OCI-LY7 (cell line): ENCODE measurements at regions not wholly inside any gene's neighbourhood (a gene's known extent, or its start where the extent isn't known, plus 50 kb on each side); places are given as distances from the start of the nearest gene placed in this dataset.

Experiments
- BruUV-seq: library from RNA; stranded (reverse); fragments of 400-500 nt; replicated peaks from 2 replicates; lab custom pipeline; 2021; lab: Mats Ljungman, UMichigan
- CTCF ChIA-PET: fragments of 300-600 bp; sonication (Branson Sonifier 250); formaldehyde crosslinking; loops from one replicate; lab custom pipeline; 2022; ENCODE audit warnings: antibody characterized with exemption; ENCODE audit not compliant: unreplicated experiment; lab: Charles Lee
- POLR2A ChIA-PET: fragments of 300-600 bp; sonication (Branson Sonifier 250); formaldehyde crosslinking; loops from one replicate; lab custom pipeline; 2022; ENCODE audit warnings: antibody characterized with exemption; lab: Charles Lee
- DNase-seq: peaks from one replicate; pipeline ENCODE4 v3.0.0-alpha.2; 2015; ENCODE audit warnings: low spot score
- H2AFZ ChIP-seq: fragments of 200-600 bp; sonication (generic), shearing (Covaris generic); 2 replicates; pipeline ENCODE4 v1.6.1; 2014; ENCODE audit warnings: mild to moderate bottlenecking, antibody characterized with exemption, low read length, moderate library complexity
- H3K27ac ChIP-seq: fragments of 200-600 bp; sonication (generic); 2 replicates; pipeline ENCODE4 v1.5.1; 2014; ENCODE audit warnings: mixed run types, low read depth, mild to moderate bottlenecking, moderate library complexity, low read length, inconsistent platforms; ENCODE audit not compliant: poor library complexity, severe bottlenecking
- H3K36me3 ChIP-seq: fragments of 200-600 bp; sonication (generic); 2 replicates; pipeline ENCODE4 v1.6.1; 2014; ENCODE audit warnings: mild to moderate bottlenecking, antibody characterized with exemption, low read length, moderate library complexity, mixed read lengths; ENCODE audit not compliant: insufficient read depth
- H3K4me1 ChIP-seq: fragments of 200-600 bp; sonication (generic); 2 replicates; pipeline ENCODE4 v1.5.1; 2014; ENCODE audit warnings: mild to moderate bottlenecking, low read length; ENCODE audit not compliant: insufficient read depth, poor library complexity, severe bottlenecking
- H3K4me2 ChIP-seq: fragments of 200-600 bp; sonication (generic); 2 replicates; pipeline ENCODE4 v1.6.1; 2014; ENCODE audit warnings: mild to moderate bottlenecking, low read length
- H3K4me3 ChIP-seq: fragments of 200-600 bp; sonication (generic); 2 replicates; pipeline ENCODE4 v1.5.1; 2014; ENCODE audit warnings: mild to moderate bottlenecking, low read depth, low read length; ENCODE audit not compliant: poor library complexity, severe bottlenecking
- H3K79me2 ChIP-seq: fragments of 200-600 bp; sonication (generic); 2 replicates; pipeline ENCODE4 v1.6.1; 2016; ENCODE audit warnings: low read depth, mild to moderate bottlenecking, low read length, moderate library complexity, mixed read lengths; ENCODE audit not compliant: insufficient read depth
- H3K9me2 ChIP-seq: fragments of 200-600 bp; sonication (generic); 2 replicates; pipeline ENCODE4 v1.6.1; 2016; ENCODE audit warnings: mild to moderate bottlenecking, low read length, mixed read lengths; ENCODE audit not compliant: insufficient read depth
- H3K9me3 ChIP-seq: fragments of 200-600 bp; sonication (generic); 2 replicates; pipeline ENCODE4 v1.6.1; 2014; ENCODE audit warnings: mild to moderate bottlenecking, mixed run types, low read length, mixed read lengths
- H4K20me1 ChIP-seq: fragments of 200-600 bp; sonication (generic); 2 replicates; pipeline ENCODE4 v1.6.1; 2014; ENCODE audit warnings: mild to moderate bottlenecking, antibody characterized with exemption, low read length, moderate library complexity, mixed read lengths; ENCODE audit not compliant: insufficient read depth
- CTCF ChIP-seq: fragments of 200-600 bp; sonication (generic); conservative IDR thresholded peaks from 2 replicates; pipeline ENCODE4 v1.5.1; 2014; ENCODE audit warnings: mild to moderate bottlenecking, antibody characterized with exemption, low read length, moderate library complexity, mixed read lengths
- EZH2phosphoT487 ChIP-seq: fragments of 200-600 bp; sonication (generic); IDR thresholded peaks from 2 replicates; pipeline ENCODE4 v1.6.1; 2018; ENCODE audit warnings: low read depth, borderline replicate concordance, mild to moderate bottlenecking, mixed run types, antibody characterized with exemption, low read length, moderate library complexity, mixed read lengths
- intact Hi-C: fragments of 100-400 bp; cut with micrococcal nuclease; formaldehyde crosslinking; loops from one replicate; pipeline ENCODE4 v1.10.0; 2022; ENCODE audit not compliant: unreplicated experiment

- Histone ChIP-seq H3K27ac (no peak overlapping the region), H3K36me3 (no peaks in the 10 kb centered on the region), H3K9me3 (no peaks in the 10 kb centered on the region), H3K9me2 (no peaks in the 10 kb centered on the region; the same call in 1 of the 2 replicates), H3K4me2 (no peak overlapping the region), H3K4me3 (no peak overlapping the region), H2AFZ (no peak overlapping the region), H4K20me1 (no peaks in the 10 kb centered on the region), H3K79me2 (no peaks in the 10 kb centered on the region), H3K4me1 (no peaks in the 10 kb centered on the region)
- ChIA-PET CTCF (no interaction called here), POLR2A (no interaction called here)
- TF ChIP-seq CTCF (peak; percentile 40; the same call in 1 of the 2 replicates), EZH2phosphoT487 (no peak)
- no TSS peak for BruUV-seq
- intact Hi-C loops, result loop anchor here (2.0 to 10.0 kb wide), 2 partner anchors 155 to 319 kb away; no protein-coding TSS in a partner anchor
- peak; percentile 9 for DNase-seq
These were observed 178.9 kb downstream of the MIS18A start for GRCh38 chr21:32099812-32100416.

GRCh38 chr21:32096411-32096810 is 182.4 kb downstream of the MIS18A start:
- Histone ChIP-seq H3K9me2 (no peaks in the 10 kb centered on the region; the same call in 1 of the 2 replicates), H3K79me2 (no peaks in the 10 kb centered on the region), H3K27ac (no peak overlapping the region), H3K4me1 (no peaks in the 10 kb centered on the region), H3K36me3 (no peaks in the 10 kb centered on the region), H4K20me1 (no peaks in the 10 kb centered on the region), H2AFZ (no peak overlapping the region), H3K4me2 (no peak overlapping the region), H3K4me3 (no peak overlapping the region), H3K9me3 (no peaks in the 10 kb centered on the region)
- no peak for TF ChIP-seq EZH2phosphoT487
- peak; percentile 64 for TF ChIP-seq CTCF
- POLR2A ChIA-PET, result interaction anchor here (0.9 to 1.2 kb wide), 2 partner anchors 8 to 9 kb away, joined by 3 to 5 read pairs; no protein-coding TSS in a partner anchor
- DNase-seq, result peak; percentile 11
- CTCF ChIA-PET, result no interaction called here
- BruUV-seq, result no TSS peak
- intact Hi-C loops, result loop anchor here (10.0 kb wide), 1 partner anchor 158 kb away; no protein-coding TSS in a partner anchor

GRCh38 chr21:32094804-32095203 is 184.0 kb downstream of the MIS18A start:
- no peak overlapping the region for H3K27ac ChIP-seq
- H3K9me3 ChIP-seq, result no peaks in the 10 kb centered on the region
- H3K36me3 ChIP-seq, result no peaks in the 10 kb centered on the region
- H3K4me3 ChIP-seq, result no peak overlapping the region
- no peak overlapping the region for H3K4me2 ChIP-seq
- no peaks in the 10 kb centered on the region for H4K20me1 ChIP-seq
- DNase-seq, result peak; percentile 5
- H2AFZ ChIP-seq, result peak overlapping the region; percentile 28; the same call in 1 of the 2 replicates
- no TSS peak for BruUV-seq
- ChIA-PET CTCF (no interaction called here), POLR2A (interaction anchor here (0.8 kb wide), 1 partner anchor 75 kb away, joined by 3 read pairs; no protein-coding TSS in a partner anchor)
- intact Hi-C loops, result loop anchor here (10.0 kb wide), 1 partner anchor 160 kb away; no protein-coding TSS in a partner anchor
- no peaks in the 10 kb centered on the region; the same call in 1 of the 2 replicates for H3K9me2 ChIP-seq
- no peaks in the 10 kb centered on the region for H3K79me2 ChIP-seq
- no peaks in the 10 kb centered on the region for H3K4me1 ChIP-seq
- TF ChIP-seq CTCF, result no peak
